ENCODE measurements at regions not wholly inside any gene's neighbourhood (a gene's known extent, or its start where the extent isn't known, plus 50 kb on each side); places are given as distances from the start of the nearest gene placed in this dataset.
A peak's percentile ranks its signal among the peaks of the same experiment; 100 is the strongest.

- intact Hi-C loops (cut with DNase I): no loop called here
- Histone ChIP-seq H3K4me3 (no peak overlapping the region), H3K36me3 (no peaks in the 10 kb centered on the region), H3K4me1 (replicated peaks) (no peaks in the 10 kb centered on the region), H3K27me3 (replicated peaks; ENCODE audit: insufficient read depth) (no peaks in the 10 kb centered on the region), H3K9me3 (no peaks in the 10 kb centered on the region), H3K27ac (no peak overlapping the region)
- no peak for DNase-seq (ENCODE audit: low spot score)
- 91% methylated on average over 2 of the region's 2 CpGs for WGBS
- TF ChIP-seq CTCF (IDR thresholded peaks at IDR 0.05) (no peak), POLR2AphosphoS5 (IDR thresholded peaks at IDR 0.05) (no peak), POLR2A (IDR thresholded peaks at IDR 0.05) (no peak)
These were observed 149.7 kb upstream of the IL12A start for GRCh38 chr3:159838938-159839337.

GRCh38 chr3:159839561-159840379 lies 148.9 kb upstream of the IL12A start, which contains the start of gene SCHIP1:
Gene SCHIP1, plus strand, starts transcription at chr3:159839861.
- intact Hi-C loops (cut with DNase I): no loop called here
- H3K36me3 ChIP-seq: no peaks in the 10 kb centered on the region
- no peaks in the 10 kb centered on the region for H3K9me3 ChIP-seq
- H3K4me1 ChIP-seq (replicated peaks): no peaks in the 10 kb centered on the region
- peak within 1 kb of the TSS; percentile 3 to 42 for H3K27ac ChIP-seq
- peak within 1 kb of the TSS; percentile 7 to 11 for H3K4me3 ChIP-seq
- WGBS: 49% methylated on average over 30 of the region's 30 CpGs
- TF ChIP-seq POLR2AphosphoS5 (IDR thresholded peaks at IDR 0.05) (no peak), POLR2A (IDR thresholded peaks at IDR 0.05) (no peak), CTCF (IDR thresholded peaks at IDR 0.05) (no peak)
- H3K27me3 ChIP-seq (replicated peaks; ENCODE audit: insufficient read depth): no peaks in the 10 kb centered on the region
- no peak for DNase-seq (ENCODE audit: low spot score)

GRCh38 chr3:159840703-159841299 lies 147.8 kb upstream of the IL12A start:
- Histone ChIP-seq H3K36me3 (no peaks in the 10 kb centered on the region), H3K4me1 (replicated peaks) (no peaks in the 10 kb centered on the region), H3K4me3 (peak overlapping the region in 1 of 2 donors; percentile 11), H3K9me3 (no peaks in the 10 kb centered on the region), H3K27me3 (replicated peaks; ENCODE audit: insufficient read depth) (no peaks in the 10 kb centered on the region), H3K27ac (peak overlapping the region in 1 of 2 donors; percentile 41)
- intact Hi-C loops (cut with DNase I): no loop called here
- peak; percentile 33 for DNase-seq (ENCODE audit: low spot score)
- 35% methylated on average over 3 of the region's 3 CpGs for WGBS
- TF ChIP-seq POLR2AphosphoS5 (IDR thresholded peaks at IDR 0.05) (peak; percentile 87), CTCF (IDR thresholded peaks at IDR 0.05) (no peak)

GRCh38 chr3:159841766-159842165 lies 146.9 kb upstream of the IL12A start:
- peak overlapping the region in 1 of 2 donors; percentile 41 for H3K27ac ChIP-seq

More at GRCh38 chr3:159841766-159842165, 146.9 kb upstream of the IL12A start:
- TF ChIP-seq CTCF (IDR thresholded peaks at IDR 0.05): no peak
- no peak for TF ChIP-seq POLR2AphosphoS5 (IDR thresholded peaks at IDR 0.05)
- TF ChIP-seq POLR2A (IDR thresholded peaks at IDR 0.05): no peak
- no peaks in the 10 kb centered on the region for H3K4me1 ChIP-seq (replicated peaks)
- DNase-seq (ENCODE audit: low spot score): no peak
- intact Hi-C loops (cut with DNase I): no loop called here
- H3K4me3 ChIP-seq: no peak overlapping the region
- 62% methylated on average over 1 of the region's 1 CpG for WGBS
- H3K27me3 ChIP-seq (replicated peaks; ENCODE audit: insufficient read depth): no peaks in the 10 kb centered on the region
- H3K36me3 ChIP-seq: no peaks in the 10 kb centered on the region
- no peaks in the 10 kb centered on the region for H3K9me3 ChIP-seq
